ENCODE measurements at regions not wholly inside any gene's neighbourhood (a gene's known extent, or its start where the extent isn't known, plus 50 kb on each side); places are given as distances from the start of the nearest gene placed in this dataset.

DNA sequence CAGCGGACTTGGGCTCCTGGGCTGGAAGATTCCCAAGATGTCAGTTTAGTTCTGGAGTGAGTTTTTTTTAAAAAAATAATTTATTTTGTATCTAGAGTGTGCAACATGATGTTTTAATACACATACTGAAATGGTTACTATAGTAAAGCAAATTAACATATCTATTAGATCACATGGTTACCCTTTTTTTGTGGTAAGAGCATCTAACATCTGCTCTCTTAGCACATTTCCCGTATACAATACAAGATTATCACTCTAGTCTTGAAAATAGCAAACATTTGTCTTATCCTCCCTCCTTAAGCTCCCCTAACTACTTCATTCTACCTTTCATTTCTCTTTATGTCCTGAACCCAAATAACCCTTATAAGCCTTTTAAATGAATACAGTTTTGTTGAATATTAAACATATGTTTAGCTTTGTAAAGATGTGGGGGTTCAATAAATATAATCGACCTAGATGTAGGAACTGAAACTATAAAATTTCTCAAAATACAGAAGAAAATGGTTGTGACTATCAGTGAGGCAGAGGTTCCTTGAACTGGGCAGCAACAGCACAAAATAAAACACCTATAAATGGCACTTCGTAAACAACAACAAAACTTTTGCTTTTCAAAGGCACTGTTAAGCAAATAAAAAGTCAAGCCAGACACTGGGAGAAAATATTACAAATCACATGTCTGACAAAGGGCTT, 466.6 kb downstream of the FGF9 start:
- DNase-seq, result no peak

DNA sequence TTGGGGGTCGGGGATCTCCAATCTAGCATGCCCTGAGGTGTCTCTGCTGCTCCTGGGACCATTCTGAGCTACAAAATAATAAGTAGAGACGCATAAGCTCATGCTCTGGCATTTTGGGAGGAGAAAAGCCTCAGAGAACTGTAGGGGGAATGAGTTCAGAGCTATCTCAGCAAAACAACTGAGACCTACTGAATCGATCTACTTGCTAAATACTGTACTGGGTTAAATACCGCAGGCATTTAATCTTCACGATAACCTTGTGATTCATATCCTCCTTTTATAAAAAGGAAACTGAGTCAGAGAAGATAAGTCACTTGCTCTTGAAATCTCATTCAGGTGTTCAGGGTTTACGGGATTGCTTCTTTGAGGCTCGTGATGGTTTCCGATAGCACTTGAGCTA, 468.1 kb downstream of the FGF9 start:
- no peak for DNase-seq

DNA sequence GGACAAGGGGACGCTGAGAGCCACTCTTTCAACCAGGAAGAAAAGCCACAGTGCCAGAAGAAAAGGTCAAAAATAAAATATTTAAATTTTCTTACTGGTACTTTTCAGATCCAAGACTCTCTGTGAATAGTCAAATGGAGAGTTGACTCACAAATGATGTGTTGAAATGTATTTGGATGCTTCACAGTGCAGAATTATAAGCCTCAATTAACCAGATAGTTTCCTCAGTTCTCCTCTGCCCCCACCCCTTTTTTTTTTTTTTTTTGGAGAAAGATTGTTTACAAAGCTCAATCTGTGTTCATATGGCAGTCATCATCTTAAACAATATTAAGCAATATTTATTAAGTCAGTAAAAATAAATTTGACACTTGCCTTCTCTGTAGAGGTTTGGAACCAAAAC, 470.8 kb downstream of the FGF9 start:
- DNase-seq, result no peak

DNA sequence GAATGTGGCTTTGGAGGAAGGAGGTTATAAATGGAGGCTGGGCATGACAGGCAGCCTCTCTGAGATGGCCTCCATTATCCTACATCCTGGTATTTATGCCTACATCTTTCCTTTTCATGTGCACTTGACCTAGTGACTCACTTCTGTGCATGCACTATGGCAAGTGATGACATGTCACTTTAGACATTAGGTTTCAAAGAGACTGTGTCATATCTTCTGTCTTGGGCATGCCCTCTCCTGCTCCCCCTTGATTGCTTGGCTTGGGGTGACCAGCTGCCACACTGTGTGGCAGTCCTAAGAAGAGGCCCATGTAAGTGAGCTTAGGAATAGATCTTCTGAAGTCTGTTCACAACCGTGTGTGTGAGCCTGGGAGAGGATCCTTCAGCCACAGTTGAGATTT, 472.8 kb downstream of the FGF9 start:
- DNase-seq, result no peak

DNA sequence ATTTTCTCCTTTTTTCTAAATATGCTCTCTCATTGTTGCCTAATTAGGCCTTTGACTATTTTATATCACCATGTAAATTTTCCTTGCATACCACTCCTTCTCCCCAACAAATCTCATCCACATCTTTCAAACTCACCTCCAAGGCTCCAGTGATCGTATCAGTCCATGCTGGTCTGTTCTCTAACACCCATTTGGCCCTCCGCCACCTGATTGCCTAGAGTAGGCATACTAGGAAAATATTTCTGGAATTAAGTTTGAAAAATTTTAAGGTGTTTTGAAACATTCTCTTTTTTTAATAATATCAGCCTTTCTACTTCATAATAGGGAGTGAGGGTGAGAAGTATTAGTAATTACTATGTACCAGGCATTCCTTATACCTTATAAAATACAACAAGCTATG, 473.9 kb downstream of the FGF9 start:
- no peak for DNase-seq

DNA sequence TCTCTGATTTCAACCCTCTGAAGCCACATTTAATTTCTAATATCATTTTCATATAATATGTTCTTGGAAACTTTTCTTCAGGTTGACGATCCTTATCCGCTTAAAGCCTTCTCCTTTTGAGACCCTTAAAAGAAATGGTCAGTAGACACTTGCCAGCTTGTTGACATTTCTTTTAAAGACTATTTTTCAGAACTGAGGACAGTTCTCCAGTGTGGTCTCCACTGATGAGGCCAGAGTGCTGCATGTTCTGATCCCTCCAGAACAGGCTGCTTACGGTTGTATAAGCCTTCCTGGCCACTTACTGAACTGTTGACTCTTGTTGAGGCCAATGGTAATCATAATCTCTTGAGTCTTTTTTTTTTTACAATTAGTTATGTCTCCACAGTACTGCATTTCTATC, 477.3 kb downstream of the FGF9 start:
- no peak for DNase-seq

DNA sequence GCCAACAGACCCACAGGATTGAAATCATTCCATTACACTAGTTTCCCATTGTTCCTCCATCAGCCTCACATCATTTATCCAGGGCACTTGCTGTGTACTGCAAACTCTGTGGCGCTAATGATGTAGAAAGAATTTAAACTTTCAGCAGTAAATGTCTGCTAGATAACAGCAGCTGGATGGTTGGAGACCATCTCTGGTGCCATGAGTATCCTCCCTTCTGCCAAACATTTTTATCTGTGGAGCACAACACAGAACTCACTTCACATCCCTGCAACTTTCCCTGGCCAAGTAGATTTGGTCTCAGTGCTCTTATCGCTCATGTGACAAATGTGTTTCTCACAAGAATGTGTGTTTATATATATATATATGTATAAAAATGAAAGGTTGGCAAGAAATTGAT, 481.9 kb downstream of the FGF9 start:
- DNase-seq, result no peak

DNA sequence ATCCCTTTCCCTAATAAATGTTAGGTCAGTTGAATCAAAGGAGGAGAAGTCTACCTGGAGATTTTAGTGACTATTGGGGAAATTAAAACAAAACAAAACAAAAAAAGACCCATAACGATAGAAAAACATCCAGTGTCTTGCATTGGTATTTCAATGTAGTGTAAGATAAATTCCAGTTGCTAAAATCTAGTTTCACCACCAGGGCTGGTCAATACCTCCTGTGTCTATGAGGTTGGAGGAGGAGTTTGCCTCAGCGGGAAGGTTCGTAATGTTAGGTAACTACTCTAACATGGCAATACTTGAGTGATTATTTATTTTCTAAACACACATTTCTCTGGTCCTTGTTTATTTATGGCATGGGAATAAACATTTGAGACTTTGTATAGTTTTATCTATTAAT, 483.2 kb downstream of the FGF9 start:
- DNase-seq, result no peak

DNA sequence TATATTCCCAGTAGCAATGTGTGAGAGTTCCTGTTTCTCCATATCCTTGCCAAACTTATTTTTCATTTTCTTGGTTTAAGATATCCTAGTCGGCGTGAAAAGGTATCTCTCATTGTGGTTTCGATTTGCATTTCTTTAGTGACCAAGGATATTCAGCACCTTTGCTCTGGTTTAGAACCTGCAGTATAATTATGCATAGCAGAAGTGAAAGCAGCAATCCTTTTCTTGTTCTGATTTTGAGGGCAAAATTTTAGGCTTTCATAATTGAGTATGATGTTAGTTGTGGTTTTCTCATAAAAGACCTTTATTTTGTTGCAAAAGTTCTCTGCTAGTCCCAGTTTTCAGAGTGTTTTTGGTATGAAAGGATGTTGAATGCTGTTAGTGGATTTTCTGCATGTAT, 491.0 kb downstream of the FGF9 start:
- no peak for DNase-seq

DNA sequence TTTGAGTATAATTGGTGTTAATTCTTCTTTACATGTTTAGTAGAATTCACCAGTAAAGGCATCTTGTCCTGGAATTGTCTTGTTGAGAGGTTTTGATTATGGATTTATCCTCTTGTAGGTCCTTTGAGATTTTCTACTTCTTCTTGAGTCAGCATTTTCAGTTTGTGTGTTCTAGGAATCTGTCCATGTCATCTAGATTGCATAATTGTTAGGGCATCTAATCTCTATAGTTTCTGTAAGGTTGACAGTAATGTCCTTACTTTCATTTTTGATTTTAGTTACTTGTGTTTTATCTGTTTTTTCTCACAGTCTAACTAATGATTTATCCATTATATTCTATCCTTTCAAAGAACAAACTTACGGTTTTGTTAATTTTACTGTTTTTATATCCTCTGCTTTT, 492.0 kb downstream of the FGF9 start:
- DNase-seq, result no peak

DNA sequence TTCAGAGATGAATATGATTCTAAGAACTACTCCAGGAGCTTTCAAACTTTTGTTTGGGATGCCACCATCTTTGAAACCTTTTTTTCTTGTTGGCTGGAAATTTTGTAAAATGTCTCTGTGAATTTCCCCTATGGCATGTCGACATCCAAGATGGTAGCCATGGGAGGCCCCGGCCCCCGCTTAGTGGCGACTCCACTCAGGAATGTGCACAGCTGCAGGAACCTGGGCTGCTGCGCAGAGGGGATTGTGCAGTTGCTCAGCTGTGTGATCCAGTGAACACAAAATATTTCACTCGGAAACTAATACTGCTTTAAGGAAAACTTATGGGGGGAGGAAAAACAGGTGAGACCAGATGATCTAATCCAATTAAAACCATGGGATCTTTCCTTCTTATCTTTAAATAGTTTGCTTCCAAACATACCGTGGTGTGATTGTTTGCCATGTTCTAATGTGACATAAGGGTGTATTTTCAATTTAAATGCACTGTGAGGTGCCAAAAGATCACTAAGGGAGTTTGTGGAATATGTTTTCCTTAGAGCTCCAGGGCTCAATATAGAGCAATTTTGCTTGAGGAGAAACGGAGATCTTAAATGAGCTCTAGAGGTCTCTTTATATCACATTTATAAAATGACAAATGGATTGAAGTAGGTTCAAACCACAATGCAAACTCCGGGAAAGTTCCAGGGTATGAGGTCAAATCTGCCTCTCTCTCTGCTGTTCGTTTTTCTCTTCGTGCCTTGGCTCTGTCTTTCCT, 497.7 kb downstream of the FGF9 start:
- no peak for DNase-seq

DNA sequence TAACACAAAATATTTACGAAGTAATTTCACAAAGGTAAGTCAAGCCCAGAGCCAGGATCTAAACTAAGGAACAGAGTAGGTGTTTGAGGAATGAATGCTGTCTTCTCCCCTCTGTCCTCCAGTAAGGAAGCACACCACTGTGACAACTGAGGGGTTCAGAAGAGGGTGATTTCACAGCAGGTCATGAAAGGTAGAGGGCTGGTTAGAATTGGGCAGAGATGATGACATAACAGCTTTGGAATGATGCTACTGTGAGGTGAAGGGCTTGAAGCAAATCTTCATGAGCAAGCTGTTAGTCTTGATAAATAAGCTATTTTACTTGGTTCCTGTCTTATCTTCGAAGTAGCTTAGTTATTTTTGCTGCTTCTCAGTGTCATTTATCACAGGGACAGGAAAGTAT, 498.6 kb downstream of the FGF9 start:
- no peak for DNase-seq

DNA sequence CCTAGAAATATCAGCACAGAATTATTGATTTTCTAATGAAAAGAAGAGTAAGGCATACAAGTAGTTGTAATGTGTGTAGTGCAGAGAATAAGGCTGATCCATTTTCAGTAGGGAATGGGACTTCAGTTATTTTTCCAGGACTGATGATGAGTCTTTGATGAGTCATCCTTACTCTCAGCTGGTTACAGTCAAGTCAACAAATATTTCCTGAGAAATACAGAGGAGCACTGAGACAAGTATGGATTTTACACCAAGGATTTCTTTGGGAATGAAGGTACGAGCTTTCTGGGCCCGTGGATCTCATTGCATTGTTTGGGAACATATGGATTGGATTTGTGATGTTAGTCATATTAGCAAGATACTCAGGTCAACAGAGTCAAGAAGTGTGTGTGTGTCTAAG, 502.7 kb downstream of the FGF9 start:
- no peak for DNase-seq

DNA sequence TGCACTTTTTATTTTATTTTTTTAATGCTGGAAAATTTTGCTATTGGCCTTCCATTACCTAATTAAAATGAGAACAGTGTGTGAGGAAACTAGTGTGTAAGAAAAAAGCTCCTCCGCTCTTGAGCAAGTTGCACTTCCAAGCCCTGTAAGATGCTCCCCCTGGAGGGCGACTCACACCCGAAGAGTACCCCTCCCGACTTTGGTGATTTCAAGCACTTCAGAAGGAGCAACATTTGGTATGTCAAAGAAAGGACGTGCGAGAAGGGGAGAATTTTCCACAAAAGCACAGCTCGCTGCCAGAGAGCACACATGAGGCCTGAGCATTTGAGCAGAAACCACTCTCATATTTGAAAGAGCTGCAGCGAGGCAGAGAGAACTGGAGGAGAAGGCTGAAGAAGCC, 504.4 kb downstream of the FGF9 start:
- no peak for DNase-seq

DNA sequence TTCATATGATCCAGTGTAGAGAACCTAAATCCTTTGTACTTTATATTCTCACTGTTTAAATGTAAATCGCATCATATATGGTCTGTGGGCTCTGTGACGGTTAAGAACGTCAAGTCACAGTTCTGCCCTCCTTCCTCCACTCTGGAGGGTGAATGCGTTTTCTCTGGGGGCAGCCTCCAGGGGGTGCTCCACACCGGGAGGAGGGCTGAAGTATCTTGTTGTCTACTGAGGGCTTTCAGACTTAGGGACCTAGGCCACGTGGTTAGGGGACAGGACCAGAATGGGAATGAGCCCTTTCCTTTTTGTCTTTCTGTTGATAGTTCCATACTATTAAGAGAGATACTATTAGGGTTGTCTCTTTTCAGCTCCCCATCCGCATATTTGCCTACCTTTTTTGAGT, 504.9 kb downstream of the FGF9 start:
- no peak for DNase-seq

DNA sequence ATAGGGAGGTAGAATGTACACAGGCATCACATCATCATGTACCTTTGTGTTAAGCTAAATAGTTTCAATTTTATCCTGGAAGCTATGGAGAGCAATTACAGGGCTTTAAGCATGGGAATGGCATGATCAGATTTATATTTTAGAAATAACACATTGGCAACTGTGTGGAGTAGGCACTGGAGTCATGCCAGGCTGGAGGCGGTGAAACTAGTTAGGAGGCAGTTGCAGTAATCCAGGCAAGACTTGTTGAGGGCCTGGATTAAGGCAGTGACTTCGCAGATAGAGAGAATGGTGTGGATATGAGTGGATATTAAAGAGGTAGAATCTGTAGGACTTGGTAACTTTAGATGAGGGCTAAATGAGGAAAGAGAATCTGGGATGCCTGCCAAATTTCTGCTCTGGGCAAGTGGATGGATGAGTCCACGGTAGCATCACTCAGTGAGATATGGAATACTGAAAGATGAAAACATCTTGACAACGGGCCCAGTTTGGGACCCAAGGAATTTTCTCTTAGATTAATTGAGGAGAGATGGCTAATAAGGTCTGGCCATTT, 506.2 kb downstream of the FGF9 start:
- no peak for DNase-seq

DNA sequence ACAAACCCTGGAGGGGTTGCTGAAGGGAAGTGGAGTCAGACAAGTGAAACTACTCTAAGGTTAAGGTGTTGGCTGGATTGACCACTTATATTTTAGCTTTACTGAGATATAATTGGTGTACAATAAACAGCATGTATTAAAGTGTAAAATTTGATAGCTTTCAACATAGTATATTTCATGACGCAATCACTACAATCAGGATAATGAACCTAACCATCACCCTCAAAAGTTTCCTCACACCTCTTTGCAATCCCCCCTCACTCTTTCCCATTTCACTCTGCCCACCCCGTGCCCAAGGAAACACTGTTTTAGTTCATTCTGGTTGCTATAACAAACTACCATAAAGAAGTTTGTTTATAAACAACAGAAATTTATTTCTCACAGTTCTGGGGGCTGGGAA, 508.0 kb downstream of the FGF9 start:
- no peak for DNase-seq

DNA sequence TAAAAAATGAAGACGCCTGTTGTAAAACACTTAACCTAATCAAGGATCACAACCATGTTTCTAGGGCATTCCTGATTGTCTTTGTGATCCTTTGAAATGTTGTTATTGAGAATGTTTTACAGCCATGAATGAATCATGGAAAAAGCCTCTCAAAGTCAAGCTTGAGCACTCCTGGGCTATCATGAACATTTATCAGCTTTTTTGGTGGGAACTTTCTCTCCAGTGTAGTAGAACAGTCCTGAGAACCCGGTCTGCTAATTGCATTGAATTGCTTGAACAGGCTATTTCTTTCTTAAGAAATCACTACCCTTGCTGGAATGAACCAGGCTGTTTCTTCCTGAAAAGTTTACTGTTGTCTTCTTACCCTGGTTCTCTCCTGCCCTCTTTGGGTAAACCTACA, 516.5 kb downstream of the FGF9 start:
- DNase-seq, result no peak

DNA sequence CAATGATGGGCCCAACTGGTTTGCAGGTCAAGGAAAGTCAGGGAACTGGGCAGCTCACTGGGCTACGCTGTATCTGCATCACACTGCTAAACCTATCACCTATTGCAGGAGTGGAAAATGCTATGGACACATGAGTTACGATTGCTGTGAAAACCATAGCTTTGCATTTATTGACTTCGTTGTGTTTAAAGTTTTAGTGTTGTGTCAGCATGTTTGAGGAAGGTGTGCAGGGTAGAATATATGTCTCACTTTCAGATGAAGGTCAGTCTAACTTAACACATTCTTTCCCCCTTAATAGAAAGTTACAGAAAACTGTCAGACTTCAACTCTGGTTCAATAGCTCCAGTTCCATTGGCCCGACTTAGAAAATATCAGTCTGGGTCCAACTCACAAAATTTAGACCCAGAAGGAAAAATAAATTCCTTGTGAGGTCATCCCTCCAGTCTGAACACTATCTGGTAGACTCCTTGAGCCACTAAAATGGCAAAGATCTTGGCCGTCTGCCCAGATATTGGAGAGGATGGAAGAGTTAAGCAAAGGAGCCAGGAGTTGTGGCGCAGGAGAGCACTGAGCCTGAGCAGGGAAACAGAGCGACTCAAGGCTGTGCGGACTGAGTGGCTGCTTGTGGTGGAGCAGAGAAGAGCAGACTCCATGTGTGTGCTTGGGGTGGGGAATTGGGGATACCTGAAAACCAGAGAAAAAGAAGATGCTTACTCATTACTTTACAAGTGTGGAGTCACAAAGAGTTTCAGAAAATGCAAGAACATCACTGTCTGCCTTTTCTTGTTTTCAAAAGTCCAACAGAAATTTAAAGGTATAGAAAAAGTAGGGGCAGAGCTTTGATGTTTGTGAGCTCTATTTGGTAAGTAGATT, 518.5 kb downstream of the FGF9 start:
- DNase-seq, result no peak

DNA sequence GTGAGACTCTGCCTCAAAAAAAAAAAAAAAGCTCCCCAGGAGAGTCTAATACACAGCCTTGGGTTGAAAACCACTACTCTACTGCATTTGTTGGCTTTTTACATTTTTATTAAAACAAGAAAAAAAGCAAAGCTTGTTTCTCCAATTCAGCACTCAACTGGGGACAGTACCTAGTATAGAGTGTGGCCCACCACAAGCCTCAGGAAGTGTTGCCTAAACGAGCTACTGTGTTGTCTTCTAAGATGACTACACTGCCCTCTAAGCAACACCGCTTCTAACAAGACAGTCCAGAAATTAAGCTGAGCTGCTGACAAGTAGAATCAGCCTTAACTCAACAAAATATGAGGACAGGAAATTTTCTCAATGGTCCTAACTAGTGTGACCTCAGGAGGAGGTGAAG, 522.2 kb downstream of the FGF9 start:
- no peak for DNase-seq

DNA sequence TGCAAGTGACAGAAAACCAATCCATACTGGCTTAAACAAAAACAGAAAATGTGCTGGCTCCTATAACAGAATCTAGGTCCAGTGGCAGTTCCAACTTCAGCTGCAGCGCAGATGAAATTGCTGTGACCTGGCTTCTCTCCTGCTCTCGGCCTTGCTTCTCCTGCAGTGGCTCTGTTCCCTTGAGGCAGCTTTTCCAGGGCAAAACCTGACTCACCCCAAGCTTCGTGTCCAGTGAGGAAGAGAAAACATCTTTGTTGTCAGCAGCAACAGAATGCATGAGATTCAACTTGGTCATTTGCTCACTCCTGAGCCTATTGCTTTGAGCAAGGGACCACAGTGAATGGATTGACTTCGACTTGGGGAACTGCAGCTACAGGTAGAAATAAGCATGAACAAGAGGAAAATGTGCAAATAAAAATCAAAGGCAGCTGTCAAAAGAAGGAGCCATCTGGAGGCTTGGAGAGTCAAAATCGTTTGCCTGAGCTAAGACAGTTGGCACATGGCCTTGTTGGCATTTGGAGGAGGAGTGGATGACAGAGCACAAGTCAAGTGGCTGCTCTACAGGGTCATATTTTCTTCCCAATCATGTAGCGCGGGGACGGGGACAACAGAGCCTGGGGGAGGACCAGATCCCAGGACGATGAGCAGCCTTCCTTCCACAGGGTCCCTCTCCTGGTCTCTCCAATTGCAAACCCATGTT, 523.4 kb downstream of the FGF9 start:
- no peak for DNase-seq

DNA sequence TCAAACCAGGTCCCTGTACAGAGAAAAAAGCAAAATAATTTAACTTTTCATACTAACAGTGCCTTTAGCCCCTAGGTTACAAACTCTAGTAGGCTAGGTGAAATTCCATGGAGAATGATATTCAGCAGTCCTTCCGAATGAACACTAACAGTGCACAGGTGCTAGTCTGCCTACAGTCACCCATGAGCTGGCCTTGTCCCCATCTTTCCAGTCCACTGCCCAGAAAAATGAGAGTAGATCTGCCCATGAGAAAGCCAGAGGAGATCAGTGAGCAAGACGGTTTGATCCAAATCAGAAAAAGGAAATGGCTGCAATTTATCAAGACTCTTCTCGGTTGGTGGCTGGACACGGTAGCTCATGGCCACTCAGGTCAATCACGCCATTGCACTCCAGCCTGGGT, 524.9 kb downstream of the FGF9 start:
- no peak for DNase-seq

DNA sequence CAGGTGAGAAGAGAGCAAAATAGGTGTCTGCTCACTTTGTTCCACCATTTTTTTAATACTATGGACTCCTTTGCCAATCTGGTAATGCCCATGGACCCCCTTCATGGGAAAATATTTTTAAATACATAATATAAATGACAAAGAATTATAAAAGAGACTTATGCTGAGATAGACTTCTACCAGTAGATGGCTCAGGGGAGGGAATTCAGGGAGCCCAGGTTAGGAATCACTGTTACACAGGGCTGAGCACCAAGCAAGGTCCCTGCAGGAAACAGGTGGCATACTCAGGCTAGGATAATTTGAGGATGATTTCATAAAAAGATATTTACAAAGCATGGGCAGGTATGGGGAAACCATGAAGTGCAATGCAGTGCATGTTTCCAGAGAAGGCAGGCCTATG, 525.9 kb downstream of the FGF9 start:
- no peak for DNase-seq

Measured in activated naive CD4-positive, alpha-beta T cell treated with anti-CD3 and anti-CD28 coated beads, Interleukin-2, amount 50 U/mL, for 16 hours (primary cell).